Endodermal cell (in vitro differentiated cells): ENCODE measurements at regions not wholly inside any gene's neighbourhood (a gene's known extent, or its start where the extent isn't known, plus 50 kb on each side); places are given as distances from the start of the nearest gene placed in this dataset.

ENCODE experiments used
- DNase-seq: peaks from one replicate; pipeline ENCODE4 v3.0.0-alpha.2; 2017
- H3K27ac ChIP-seq: 2 replicates; pipeline ENCODE4 v1.5.1; 2013; ENCODE audit warnings: mild to moderate bottlenecking, low read depth, low read length, moderate library complexity
- H3K27me3 ChIP-seq: 2 replicates; pipeline ENCODE4 v1.6.1; 2013; ENCODE audit warnings: mild to moderate bottlenecking, low read length, moderate library complexity; ENCODE audit not compliant: insufficient read depth, control insufficient read depth, poor library complexity, severe bottlenecking
- H3K36me3 ChIP-seq: 2 replicates; pipeline ENCODE4 v1.7.0; 2013; ENCODE audit warnings: mild to moderate bottlenecking, low read length, moderate library complexity; ENCODE audit not compliant: control insufficient read depth, insufficient read depth
- H3K4me1 ChIP-seq: one replicate; pipeline ENCODE4 v1.7.0; 2013; ENCODE audit warnings: low read length; ENCODE audit not compliant: control insufficient read depth, insufficient read depth
- H3K4me3 ChIP-seq: 2 replicates; pipeline ENCODE4 v1.5.1; 2013; ENCODE audit warnings: mild to moderate bottlenecking, low read length, moderate library complexity
- H3K9ac ChIP-seq: 2 replicates; pipeline ENCODE4 v1.6.1; 2013; ENCODE audit warnings: mild to moderate bottlenecking, low read length, moderate library complexity; ENCODE audit not compliant: poor library complexity, severe bottlenecking; ENCODE audit errors: extremely low read depth
- H3K9me3 ChIP-seq: 2 replicates; pipeline ENCODE4 v1.6.1; 2013; ENCODE audit warnings: mild to moderate bottlenecking, low read length, moderate library complexity; ENCODE audit not compliant: control insufficient read depth
- H3K27ac Mint-ChIP-seq: 2 replicates; pipeline ENCODE4 v1.8.0; 2020; ENCODE audit warnings: mixed read lengths
- H3K27me3 Mint-ChIP-seq: 2 replicates; pipeline ENCODE4 v1.8.0; 2021; ENCODE audit warnings: mild to moderate bottlenecking, mixed read lengths; ENCODE audit not compliant: insufficient read depth
- H3K36me3 Mint-ChIP-seq: 2 replicates; pipeline ENCODE4 v1.8.0; 2020; ENCODE audit warnings: low read depth, mixed read lengths
- H3K4me1 Mint-ChIP-seq: 2 replicates; pipeline ENCODE4 v1.8.0; 2020; ENCODE audit warnings: mixed read lengths
- H3K4me3 Mint-ChIP-seq: 2 replicates; pipeline ENCODE4 v1.8.0; 2020; ENCODE audit warnings: mild to moderate bottlenecking, moderate library complexity, mixed read lengths
- H3K9me3 Mint-ChIP-seq: 2 replicates; pipeline ENCODE4 v1.8.0; 2020; ENCODE audit warnings: mild to moderate bottlenecking, mixed read lengths
- WGBS, 2 experiments: methylation state at CpG; one replicate each; pipeline versions ENCODE4 v1.1.5 to v1.1.7; 2013; ENCODE audit warnings: missing lambda C conversion rate in 2 of 2, mixed read lengths in 1 of 2; ENCODE audit not compliant: insufficient coverage in 1 of 2, insufficient read length in 1 of 2; 5-methylcytosine and 5-hydroxymethylcytosine counted together
- TF ChIP-seq, protein P1 (sequence below): fragments of 200-600 bp; sonication (generic); conservative IDR thresholded peaks from 2 replicates; pipeline ENCODE4 v1.5.0; 2021; ENCODE audit warnings: antibody characterized with exemption, mild to moderate bottlenecking

DNA sequence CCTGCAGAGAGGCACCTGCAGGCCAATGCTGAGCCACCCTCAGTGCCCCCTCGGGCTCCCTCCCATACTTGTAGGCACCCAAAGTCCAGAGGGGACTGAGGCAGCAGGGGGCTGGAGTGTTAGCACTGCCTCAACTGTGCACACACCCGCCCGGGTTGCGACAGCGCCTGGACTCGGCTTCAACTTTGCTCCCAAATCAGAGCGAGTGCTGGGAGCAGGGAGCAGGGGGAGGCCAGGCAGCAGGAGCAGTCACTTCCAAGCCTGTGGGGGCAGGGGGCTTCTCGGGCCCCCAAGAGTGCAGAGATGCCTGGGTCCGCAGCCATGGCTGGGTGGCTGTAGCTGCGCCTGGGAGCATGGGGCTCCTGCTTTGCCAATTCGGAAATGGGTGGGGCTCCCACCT is 79.5 kb downstream of the DISP1 start:
- H3K9me3 Mint-ChIP-seq: peaks cover 3% of the 10 kb centered on the region
- H3K4me1 Mint-ChIP-seq: no peaks in the 10 kb centered on the region
- TF ChIP-seq, protein P1, sequence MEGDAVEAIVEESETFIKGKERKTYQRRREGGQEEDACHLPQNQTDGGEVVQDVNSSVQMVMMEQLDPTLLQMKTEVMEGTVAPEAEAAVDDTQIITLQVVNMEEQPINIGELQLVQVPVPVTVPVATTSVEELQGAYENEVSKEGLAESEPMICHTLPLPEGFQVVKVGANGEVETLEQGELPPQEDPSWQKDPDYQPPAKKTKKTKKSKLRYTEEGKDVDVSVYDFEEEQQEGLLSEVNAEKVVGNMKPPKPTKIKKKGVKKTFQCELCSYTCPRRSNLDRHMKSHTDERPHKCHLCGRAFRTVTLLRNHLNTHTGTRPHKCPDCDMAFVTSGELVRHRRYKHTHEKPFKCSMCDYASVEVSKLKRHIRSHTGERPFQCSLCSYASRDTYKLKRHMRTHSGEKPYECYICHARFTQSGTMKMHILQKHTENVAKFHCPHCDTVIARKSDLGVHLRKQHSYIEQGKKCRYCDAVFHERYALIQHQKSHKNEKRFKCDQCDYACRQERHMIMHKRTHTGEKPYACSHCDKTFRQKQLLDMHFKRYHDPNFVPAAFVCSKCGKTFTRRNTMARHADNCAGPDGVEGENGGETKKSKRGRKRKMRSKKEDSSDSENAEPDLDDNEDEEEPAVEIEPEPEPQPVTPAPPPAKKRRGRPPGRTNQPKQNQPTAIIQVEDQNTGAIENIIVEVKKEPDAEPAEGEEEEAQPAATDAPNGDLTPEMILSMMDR: no peak
- no peak overlapping the region for H3K27ac Mint-ChIP-seq
- no peak overlapping the region for H3K4me3 Mint-ChIP-seq
- no peaks in the 10 kb centered on the region for H3K27me3 Mint-ChIP-seq
- H3K4me1 ChIP-seq: no peaks in the 10 kb centered on the region
- no peak overlapping the region for H3K4me3 ChIP-seq
- H3K9ac ChIP-seq: no peak overlapping the region
- no peaks in the 10 kb centered on the region for H3K36me3 ChIP-seq
- no peaks in the 10 kb centered on the region for H3K9me3 ChIP-seq
- DNase-seq: no peak
- H3K27me3 ChIP-seq: no peaks in the 10 kb centered on the region
- WGBS, 2 experiments: 93 to 94% methylated on average over 3 to 11 of the region's 11 CpGs
- H3K27ac ChIP-seq: no peak overlapping the region
- H3K36me3 Mint-ChIP-seq: peaks cover 6% of the 10 kb centered on the region

DNA sequence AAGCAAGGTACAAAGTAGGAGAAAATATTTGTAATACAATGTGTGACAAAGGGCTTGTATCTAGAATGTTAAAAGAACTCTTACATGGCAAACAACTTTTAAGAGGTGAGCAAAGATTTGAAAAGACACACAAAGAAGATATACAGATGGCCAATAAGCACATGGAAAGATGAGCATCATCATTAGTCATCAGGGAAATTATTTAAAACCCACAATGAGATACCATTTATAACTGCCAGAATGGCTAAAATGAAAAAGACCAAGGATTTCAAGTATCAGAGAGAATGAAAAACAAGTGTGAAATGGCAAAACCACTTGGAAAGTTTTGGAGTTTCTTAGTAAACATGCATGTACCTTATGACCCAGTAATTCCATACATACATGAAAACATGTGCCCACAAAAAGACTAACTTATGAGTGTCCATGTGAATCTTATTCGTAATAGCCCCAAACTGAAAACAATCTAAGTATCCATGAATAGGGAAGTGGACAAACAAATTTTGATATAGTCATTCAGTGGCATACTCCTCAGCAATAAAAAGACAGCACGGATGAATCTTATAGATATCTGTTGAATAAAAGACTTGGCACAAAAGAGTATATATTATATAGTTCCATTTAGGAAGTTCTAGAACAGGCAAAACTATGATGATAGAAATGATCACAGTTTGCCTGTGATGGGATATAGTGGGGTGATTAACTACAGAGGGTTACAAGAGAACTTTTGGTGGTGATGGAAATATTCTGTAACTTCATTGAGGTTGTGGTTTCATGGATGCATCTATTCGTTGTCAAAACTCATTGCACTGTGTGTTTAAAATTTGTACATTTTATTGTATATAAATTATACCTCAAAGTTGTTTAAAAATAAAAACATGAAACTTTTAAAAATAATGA is 82.0 kb downstream of the DISP1 start:
- 80 to 94% methylated on average over 1 to 2 of the region's 3 CpGs for WGBS, 2 experiments
- H3K9ac ChIP-seq: no peak overlapping the region
- Mint-ChIP-seq H3K4me1 (no peaks in the 10 kb centered on the region), H3K36me3 (peaks cover 6% of the 10 kb centered on the region), H3K27me3 (no peaks in the 10 kb centered on the region), H3K4me3 (no peak overlapping the region), H3K27ac (no peak overlapping the region), H3K9me3 (peaks cover 3% of the 10 kb centered on the region)
- H3K27me3 ChIP-seq: no peaks in the 10 kb centered on the region
- DNase-seq: no peak
- no peaks in the 10 kb centered on the region for H3K9me3 ChIP-seq
- no peaks in the 10 kb centered on the region for H3K4me1 ChIP-seq
- TF ChIP-seq, protein P1: no peak
- H3K36me3 ChIP-seq: no peaks in the 10 kb centered on the region
- no peak overlapping the region for H3K4me3 ChIP-seq
- no peak overlapping the region for H3K27ac ChIP-seq

DNA sequence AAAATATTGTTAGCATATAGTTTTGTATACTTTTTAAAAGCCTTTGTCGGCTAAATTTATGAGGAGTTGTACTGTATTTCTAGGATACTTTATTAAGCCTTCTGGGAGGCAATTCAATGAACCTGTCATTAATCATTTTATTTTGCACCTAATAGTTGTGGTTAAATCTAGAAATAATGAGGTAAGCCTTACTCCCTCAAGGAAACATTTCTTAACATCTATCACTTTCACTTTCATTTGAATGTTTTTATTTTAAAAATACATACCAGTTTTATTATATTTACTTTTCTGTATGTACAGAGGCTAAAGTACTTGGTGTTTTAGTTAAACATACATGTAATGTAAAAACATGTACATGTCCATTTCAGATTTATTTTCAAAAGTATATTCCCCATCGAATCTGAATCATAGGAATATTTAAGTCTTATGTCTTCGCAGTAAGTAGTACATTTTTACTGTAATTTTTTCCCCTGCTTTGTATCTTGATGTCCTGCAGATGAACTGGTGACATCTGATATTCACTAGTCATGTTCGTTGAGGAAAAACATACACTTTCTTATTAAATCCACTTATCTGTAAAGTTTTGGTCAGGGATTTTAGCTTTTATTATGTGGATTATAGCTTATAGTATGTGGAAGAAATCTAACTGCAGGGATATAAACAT is 82.8 kb downstream of the DISP1 start:
- no peaks in the 10 kb centered on the region for H3K36me3 ChIP-seq
- TF ChIP-seq, protein P1: no peak
- H3K4me3 ChIP-seq: no peak overlapping the region
- no peak for DNase-seq
- 79 to 87% methylated on average over 2 to 4 of the region's 4 CpGs for WGBS, 2 experiments
- H3K27ac Mint-ChIP-seq: no peak overlapping the region
- no peaks in the 10 kb centered on the region for H3K4me1 ChIP-seq
- H3K27me3 ChIP-seq: no peaks in the 10 kb centered on the region
- no peak overlapping the region for H3K9ac ChIP-seq
- H3K4me3 Mint-ChIP-seq: no peak overlapping the region
- H3K27ac ChIP-seq: no peak overlapping the region
- H3K27me3 Mint-ChIP-seq: no peaks in the 10 kb centered on the region
- peaks cover 6% of the 10 kb centered on the region for H3K36me3 Mint-ChIP-seq
- H3K9me3 Mint-ChIP-seq: peaks cover 3% of the 10 kb centered on the region
- H3K4me1 Mint-ChIP-seq: no peaks in the 10 kb centered on the region
- H3K9me3 ChIP-seq: no peaks in the 10 kb centered on the region
